ENCODE measurements at regions not wholly inside any gene's neighbourhood (a gene's known extent, or its start where the extent isn't known, plus 50 kb on each side); places are given as distances from the start of the nearest gene placed in this dataset.
"Not testable (repeated sequence)": the region's sequence is repeated elsewhere in the genome, so short reads cannot be mapped to it uniquely, and the experiment has no call there.

DNA sequence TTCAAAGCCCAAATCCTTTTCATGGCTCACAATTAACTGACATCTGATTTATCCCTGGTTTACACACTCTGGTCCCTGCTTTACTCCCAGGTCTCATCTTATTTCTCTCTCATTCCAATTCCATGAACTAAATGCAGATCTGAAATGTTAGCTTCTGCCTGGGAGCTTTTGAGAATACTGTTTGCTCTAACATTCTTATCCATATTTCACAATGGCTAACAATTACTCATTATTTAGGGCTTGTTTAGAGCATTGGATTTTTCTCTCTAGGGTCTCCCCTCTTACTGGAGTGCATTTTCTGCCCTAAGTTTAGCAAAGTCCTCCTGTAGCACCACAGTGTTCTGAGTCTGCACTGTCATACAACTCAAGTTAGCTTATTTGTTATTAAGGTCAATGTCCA is 121.5 kb upstream of the HCRTR2 start:
- DNase-seq, result no peak

DNA sequence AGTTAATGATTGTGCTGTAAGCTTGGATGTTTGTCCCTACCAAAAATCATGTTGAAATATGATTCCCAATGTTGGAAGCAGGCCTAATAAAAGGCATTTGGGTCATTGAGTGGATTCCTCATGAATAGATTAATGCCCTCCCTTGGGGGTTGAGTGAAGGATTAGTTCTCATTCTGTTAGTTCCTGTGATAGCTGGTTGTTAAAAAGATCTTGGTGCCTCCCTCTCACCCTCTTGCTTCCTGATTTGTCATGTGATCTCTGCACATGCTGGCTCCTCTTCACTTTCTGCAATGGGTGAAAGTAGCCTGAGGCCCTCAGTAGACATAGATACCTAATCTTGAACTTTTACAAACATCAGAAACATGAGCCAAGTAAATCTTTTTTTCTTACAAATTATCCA is 115.6 kb upstream of the HCRTR2 start:
- no peak for DNase-seq

DNA sequence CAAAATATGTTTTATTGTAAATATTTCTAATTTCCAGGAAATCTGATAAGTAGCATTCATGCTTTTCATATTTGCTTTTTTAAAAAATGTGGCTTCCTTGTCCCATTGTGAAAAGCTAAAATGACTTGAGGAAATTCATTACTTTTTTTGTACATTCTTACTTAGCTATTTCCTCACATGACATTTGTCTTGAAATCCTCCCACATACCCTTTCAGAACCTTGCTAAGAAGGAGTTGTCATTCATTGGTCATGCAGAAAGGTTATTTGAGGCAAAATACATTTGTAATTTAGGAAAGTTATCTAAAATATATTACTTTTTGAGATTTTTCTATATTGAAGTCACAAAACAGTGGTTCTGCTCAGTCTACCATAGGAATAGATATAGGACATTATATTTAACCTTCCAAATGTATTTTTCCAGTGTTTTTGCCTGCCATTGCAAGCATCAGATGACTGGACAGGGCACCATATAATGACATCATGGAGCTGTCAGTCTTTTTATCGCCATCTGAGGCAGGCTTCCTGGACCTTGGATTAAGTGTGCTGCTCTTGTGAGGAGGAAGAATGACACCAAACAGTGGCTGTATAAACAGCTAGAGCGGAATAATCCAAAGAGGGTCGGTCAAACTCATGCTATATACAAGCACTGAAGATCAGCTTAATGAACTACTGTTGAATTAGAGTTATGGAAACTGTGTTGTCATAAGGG is 109.4 kb upstream of the HCRTR2 start:
- no peak for DNase-seq

DNA sequence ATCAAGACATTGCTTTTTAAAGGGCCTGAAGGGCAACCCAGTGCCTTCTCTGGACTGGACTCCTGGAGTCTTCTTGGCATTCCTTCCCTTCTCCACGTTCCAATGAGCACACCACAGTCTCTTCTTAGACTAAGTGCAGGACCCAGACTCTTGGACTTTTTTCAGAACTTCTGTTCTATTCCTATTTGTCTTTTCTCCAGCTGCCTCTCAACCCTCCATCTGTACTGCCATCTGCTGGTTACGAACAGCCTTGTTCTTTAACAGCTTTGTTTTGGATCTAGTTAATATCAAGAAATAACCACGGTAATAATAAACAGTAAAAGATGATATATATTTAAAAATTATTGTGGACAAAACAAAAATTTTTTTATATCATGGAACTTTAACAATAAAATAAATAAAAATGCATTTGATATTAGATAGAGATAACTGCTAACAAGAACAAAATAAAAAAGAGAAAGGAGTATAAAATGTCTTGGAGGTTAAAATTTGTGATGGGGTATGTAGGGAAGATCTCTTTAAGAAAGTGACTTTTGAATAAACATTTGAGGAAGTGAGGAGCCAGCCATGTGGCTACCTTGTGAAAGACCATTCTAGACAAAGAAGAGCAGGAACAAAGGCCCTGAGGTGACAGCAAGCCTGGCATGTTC is 105.1 kb upstream of the HCRTR2 start:
- peak in 8 of 56 donors; percentile 0 to 33 (median 6) for DNase-seq

DNA sequence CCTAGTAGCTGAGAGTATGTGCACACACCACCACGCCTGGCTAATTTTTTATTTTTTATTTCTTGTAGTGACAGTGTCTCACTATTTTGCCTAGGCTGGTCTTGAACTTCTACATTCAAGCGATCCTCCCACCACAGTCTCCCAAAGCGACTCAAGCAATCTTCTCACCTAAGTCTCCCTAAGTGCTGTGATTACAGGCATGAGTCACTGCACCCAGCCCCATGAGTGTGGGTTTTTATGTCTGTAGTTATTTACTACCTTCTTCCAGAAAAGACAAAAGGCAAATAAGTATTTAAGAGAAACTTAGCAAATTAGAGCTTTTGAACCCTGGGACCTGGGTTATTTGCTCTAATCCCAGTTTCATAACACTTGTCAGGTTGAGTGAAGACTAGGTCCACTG is 92.3 kb upstream of the HCRTR2 start:
- DNase-seq, result no peak

DNA sequence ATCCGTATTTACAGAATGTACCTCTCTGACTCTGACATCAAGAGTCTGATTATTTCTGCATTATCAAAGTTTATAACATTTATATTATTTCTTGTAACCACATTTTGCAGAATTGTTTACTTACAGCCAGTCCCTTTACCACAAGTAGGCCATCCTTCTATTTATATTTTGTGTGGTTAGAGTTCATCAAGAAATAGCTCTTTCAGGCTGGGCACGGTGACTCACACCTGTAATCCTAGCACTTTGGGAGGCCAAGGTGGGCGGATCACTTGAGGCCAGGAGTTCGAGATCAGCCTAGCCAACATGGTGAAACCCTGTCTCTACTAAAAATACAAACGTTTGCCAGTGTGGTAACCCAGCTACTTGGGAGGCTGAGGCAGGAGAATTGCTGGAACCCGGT is 86.3 kb upstream of the HCRTR2 start:
- not testable (repeated sequence) for DNase-seq

DNA sequence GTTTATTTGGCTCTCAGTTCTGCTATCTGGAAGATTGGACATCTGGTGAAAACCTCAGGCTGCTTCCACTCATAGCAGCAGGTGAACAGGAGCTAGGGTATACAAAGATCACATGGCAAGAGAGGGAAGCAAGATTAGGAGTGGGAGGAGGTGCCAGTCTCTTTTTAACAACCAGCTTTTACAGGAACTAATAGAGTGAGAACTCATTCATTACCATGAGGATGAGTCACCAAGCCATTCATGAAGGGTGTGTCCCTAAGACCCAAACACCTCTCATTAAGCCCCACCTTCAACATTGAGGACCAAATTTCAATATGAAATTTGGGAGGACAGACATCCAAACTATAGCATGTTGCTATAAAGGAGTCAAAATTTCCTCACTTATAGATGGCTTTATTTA is 85.4 kb upstream of the HCRTR2 start:
- no peak for DNase-seq

DNA sequence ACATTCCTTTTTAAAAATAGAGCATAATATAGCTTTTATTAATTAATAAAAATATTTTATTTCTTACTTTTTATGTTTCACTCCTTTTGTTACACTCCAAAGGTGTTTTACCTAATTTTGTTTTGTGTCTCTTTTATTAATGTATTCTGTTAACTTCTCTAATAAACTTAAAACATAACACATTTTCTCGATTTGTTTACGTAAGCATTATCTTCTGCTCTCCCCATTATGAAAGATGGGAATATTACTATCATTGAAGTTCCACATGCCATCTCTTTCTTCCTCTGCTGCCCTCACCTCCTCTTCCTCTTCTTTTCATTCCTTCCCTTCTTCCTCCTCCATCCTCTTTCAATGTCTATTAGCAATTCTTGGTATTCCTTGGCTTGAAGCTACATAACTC is 85.0 kb upstream of the HCRTR2 start:
- DNase-seq, result no peak

DNA sequence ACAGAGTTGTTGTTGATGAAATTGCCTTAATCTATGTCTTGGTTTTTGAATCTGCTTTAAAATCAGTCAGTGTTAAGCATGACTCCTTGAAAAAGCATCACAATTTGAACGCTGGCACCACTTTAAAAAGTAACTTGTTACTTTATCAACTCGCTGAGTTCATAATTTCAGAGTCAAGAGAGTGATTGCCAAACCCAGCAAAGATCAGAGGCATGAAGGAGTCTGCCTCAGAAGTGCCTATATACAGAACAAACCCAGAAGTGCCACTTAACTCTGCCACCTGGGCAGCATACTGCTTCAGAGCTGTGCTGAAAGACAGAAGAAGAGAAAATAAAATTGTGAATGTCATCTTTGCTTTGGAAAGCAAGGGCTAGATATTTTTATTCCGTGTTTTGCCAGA is 73.6 kb upstream of the HCRTR2 start:
- DNase-seq, result no peak

DNA sequence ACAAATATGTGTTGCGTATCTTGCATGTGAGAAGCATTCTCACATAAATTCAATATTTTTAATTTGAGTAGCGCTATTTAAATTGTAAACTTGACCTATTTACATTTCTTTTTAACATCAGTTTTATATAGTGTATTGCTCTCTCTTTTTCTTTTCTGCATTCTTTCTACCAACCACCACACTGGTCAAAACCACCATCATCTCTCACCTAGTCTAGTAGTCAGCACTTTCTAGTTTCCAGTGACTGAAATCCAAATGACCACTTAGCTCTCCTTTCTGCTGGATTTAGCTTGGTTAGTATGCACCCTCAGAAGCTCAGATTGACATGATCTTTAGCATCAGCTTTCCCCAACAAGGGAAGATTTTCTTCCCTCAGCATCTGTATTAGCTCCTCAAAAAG is 73.2 kb upstream of the HCRTR2 start:
- DNase-seq, result no peak

DNA sequence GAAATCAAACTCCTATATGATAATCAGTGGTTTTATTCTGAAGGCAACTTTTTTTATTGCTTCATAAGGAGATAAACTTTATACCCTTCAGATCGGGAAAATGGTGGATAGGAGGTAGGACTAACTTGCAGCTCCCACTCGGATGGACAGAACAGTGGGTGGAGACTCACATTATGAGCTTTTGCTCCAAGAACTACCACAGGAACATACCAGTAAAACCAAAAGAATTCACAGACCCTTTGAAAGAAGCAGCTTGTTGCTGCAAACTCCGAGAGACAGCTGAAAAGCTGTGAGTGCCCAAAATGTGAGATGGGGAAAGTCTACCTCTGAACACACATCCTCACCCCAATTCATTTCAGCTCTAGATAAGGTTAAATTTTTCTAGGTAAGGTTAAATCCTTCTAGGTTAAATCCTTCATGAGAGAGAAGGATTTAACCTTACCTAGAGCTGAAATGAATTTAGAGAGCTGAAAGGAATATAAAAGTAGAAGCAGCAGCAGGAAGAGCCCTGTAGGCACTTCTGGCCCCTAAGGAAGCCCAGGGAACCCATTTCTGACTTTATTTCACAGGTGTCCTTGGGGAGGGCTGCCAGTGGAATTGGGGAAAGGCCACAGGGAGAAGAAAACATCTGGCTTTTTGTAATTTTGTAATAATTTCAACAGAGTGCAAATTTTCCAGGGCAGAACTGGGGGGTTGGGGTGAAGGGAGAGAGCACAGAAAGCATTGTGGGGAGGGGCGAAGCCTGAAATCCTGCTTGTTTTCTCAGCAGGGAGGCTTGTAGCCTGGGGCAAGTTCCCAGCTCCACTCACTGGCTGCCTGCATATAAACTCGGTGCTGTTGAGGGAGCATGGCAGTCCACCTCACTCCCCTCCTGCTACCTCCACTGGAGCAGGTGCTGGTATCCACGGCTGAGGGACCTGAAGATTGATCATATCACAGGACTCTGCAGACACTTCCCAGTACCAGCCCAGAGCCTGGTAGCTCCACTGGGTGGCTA is 65.9 kb upstream of the HCRTR2 start:
- no peak for DNase-seq

DNA sequence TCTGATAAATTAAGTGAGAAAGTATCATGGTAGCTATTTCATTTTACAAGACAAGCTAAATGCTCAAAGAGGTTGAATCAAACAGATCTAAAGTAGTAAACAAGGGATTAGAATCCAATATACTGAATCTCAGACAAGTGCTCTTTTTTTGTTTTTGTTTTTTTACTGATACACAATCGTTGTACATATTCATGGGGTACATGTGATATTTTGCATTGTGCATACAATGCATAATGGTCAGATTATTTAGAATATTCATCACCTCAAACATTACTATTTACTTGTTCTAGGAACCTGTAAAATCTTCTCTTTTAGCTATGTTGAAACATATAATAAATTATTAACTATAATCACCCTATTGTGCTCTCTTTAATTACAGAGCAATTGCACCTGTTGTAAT is 57.0 kb upstream of the HCRTR2 start:
- no peak for DNase-seq

DNA sequence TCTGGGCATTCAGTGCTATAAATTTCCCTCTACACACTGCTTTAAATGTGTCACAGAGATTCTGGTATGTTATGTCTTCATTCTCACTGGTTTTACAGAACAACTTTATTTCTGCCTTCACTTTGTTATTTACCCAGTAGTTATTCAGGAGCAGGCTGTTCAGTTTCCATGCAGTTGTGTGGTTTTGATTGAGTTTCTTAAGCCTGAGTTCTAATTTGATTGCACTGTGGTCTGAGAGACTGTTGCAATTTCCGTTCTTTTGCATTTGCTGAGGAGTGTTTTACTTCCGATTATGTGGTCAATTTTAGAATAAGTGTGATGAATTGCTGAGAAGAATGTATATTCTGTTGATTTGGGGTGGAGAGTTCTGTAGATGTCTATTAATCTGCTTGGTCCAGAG is 50.1 kb upstream of the HCRTR2 start:
- DNase-seq, result not testable (repeated sequence)

Data from amygdala (tissue), 56 donors.